ENCODE measurements at regions not wholly inside any gene's neighbourhood (a gene's known extent, or its start where the extent isn't known, plus 50 kb on each side); places are given as distances from the start of the nearest gene placed in this dataset.

- Histone ChIP-seq H3K27ac (no peak overlapping the region), H3K4me3 (no peak overlapping the region), H3K9me3 (no peaks in the 10 kb centered on the region), H3K27me3 (no peaks in the 10 kb centered on the region), H3K36me3 (no peaks in the 10 kb centered on the region), H3K4me1 (ENCODE audit: insufficient read depth) (peaks cover 3% of the 10 kb centered on the region)
- no peak for DNase-seq
- intact Hi-C loops (cut with DNase I) = loop anchor here in 2 of 4 donors (5.0 to 10.0 kb wide), 2 partner anchors 61 to 1713 kb away; partner anchors contain the start of genes GRK4 (in 1 of the 2) and NOP14 (in 1 of the 2)
- TF ChIP-seq EP300 (IDR thresholded peaks at IDR 0.05) (no peak), CTCF (IDR thresholded peaks at IDR 0.05) (no peak), POLR2A (IDR thresholded peaks at IDR 0.05) (no peak)
These were observed 133.8 kb upstream of the STX18 start for GRCh38 chr4:4675641-4676040.

GRCh38 chr4:4675051-4675581, 133.3 kb upstream of the STX18 start:
- 88 to 96% (median 93%) methylated on average over 3 of the region's 3 CpGs for WGBS, 3 donors

GRCh38 chr4:4673070-4673469, 131.2 kb upstream of the STX18 start:
- Histone ChIP-seq H3K4me1 (ENCODE audit: insufficient read depth) (peaks cover 3% of the 10 kb centered on the region), H3K4me3 (no peak overlapping the region), H3K36me3 (no peaks in the 10 kb centered on the region), H3K9me3 (no peaks in the 10 kb centered on the region), H3K27me3 (no peaks in the 10 kb centered on the region), H3K27ac (no peak overlapping the region)
- TF ChIP-seq CTCF (IDR thresholded peaks at IDR 0.05) (no peak), POLR2A (IDR thresholded peaks at IDR 0.05) (no peak), EP300 (IDR thresholded peaks at IDR 0.05) (no peak)
- DNase-seq = peak in 1 of 5 donors; percentile 20
- WGBS, 3 donors = 49 to 54% (median 50%) methylated on average over 19 of the region's 19 CpGs
- intact Hi-C loops (cut with DNase I) = loop anchor here in 1 of 4 donors (10.0 kb wide), 1 partner anchor 58 kb away; no protein-coding TSS in a partner anchor

More at GRCh38 chr4:4675051-4675581, 133.3 kb upstream of the STX18 start:
- intact Hi-C loops (cut with DNase I) = loop anchor here in 2 of 4 donors (5.0 to 10.0 kb wide), 2 partner anchors 60 to 1713 kb away; partner anchors contain the start of genes GRK4 (in 1 of the 2) and NOP14 (in 1 of the 2)
- Histone ChIP-seq H3K27ac (no peak overlapping the region), H3K36me3 (no peaks in the 10 kb centered on the region), H3K4me3 (no peak overlapping the region), H3K4me1 (ENCODE audit: insufficient read depth) (peaks cover 3% of the 10 kb centered on the region), H3K27me3 (no peaks in the 10 kb centered on the region), H3K9me3 (no peaks in the 10 kb centered on the region)
- TF ChIP-seq CTCF (IDR thresholded peaks at IDR 0.05) = no peak
- no peak for TF ChIP-seq POLR2A (IDR thresholded peaks at IDR 0.05)
- no peak for TF ChIP-seq EP300 (IDR thresholded peaks at IDR 0.05)
- DNase-seq = no peak

GRCh38 chr4:4672402-4672801, 130.6 kb upstream of the STX18 start:
- TF ChIP-seq EP300 (IDR thresholded peaks at IDR 0.05) = no peak
- no peak for TF ChIP-seq POLR2A (IDR thresholded peaks at IDR 0.05)
- TF ChIP-seq CTCF (IDR thresholded peaks at IDR 0.05) = no peak
- no peaks in the 10 kb centered on the region for H3K9me3 ChIP-seq
- peaks cover 2% of the 10 kb centered on the region for H3K4me1 ChIP-seq (ENCODE audit: insufficient read depth)
- no peaks in the 10 kb centered on the region for H3K36me3 ChIP-seq
- H3K27ac ChIP-seq = no peak overlapping the region
- no peaks in the 10 kb centered on the region for H3K27me3 ChIP-seq
- intact Hi-C loops (cut with DNase I) = loop anchor here in 1 of 4 donors (10.0 kb wide), 1 partner anchor 58 kb away; no protein-coding TSS in a partner anchor
- no peak for DNase-seq
- H3K4me3 ChIP-seq = no peak overlapping the region
- WGBS, 3 donors = 91 to 93% (median 93%) methylated on average over 8 of the region's 8 CpGs

Data from ovary (tissue), 7 donors.